Renal cortical epithelial cell (primary cell): ENCODE measurements at regions not wholly inside any gene's neighbourhood (a gene's known extent, or its start where the extent isn't known, plus 50 kb on each side); places are given as distances from the start of the nearest gene placed in this dataset.

Experiments
- DNase-seq: peaks from one replicate; pipeline ENCODE4 v3.0.0-alpha.2; 2011; ENCODE audit warnings: low read depth

- DNase-seq: no peak
Measured at GRCh38 chr5:86879086-86879485, 261.3 kb downstream of the COX7C start.

- DNase-seq: no peak
Measured at GRCh38 chr5:86880344-86880743, 262.6 kb downstream of the COX7C start.

GRCh38 chr5:86880785-86881492, 263.2 kb downstream of the COX7C start:
- DNase-seq: peak; percentile 83

GRCh38 chr5:86881493-86882090, 263.9 kb downstream of the COX7C start:
- no peak for DNase-seq

- DNase-seq: no peak
Measured at GRCh38 chr5:86884608-86885007, 266.9 kb downstream of the COX7C start.

- no peak for DNase-seq
Measured at GRCh38 chr5:86885011-86885410, 267.3 kb downstream of the COX7C start.

- DNase-seq: no peak
Measured at GRCh38 chr5:86885489-86886230, 267.9 kb downstream of the COX7C start.

GRCh38 chr5:86890375-86890774, 272.6 kb downstream of the COX7C start:
- no peak for DNase-seq

GRCh38 chr5:86894056-86894455, 276.3 kb downstream of the COX7C start:
- no peak for DNase-seq

GRCh38 chr5:86896916-86897315, 279.2 kb downstream of the COX7C start:
- DNase-seq: no peak

GRCh38 chr5:86909418-86910295, 291.9 kb downstream of the COX7C start:
- peak; percentile 40 for DNase-seq

GRCh38 chr5:86917117-86917579, 299.4 kb downstream of the COX7C start:
- DNase-seq: peak; percentile 30

- DNase-seq: no peak
Measured at GRCh38 chr5:86918246-86918645, 300.5 kb downstream of the COX7C start.

- no peak for DNase-seq
Measured at GRCh38 chr5:86926033-86926432, 308.3 kb downstream of the COX7C start.

GRCh38 chr5:86929123-86929766, 311.5 kb downstream of the COX7C start:
- no peak for DNase-seq

GRCh38 chr5:86951761-86952160, 315.9 kb upstream of the RASA1 start:
- no peak for DNase-seq

- DNase-seq: no peak
Measured at GRCh38 chr5:86964889-86965288, 302.8 kb upstream of the RASA1 start.

- peak; percentile 73 for DNase-seq
Measured at GRCh38 chr5:86968301-86968753, 299.4 kb upstream of the RASA1 start.

GRCh38 chr5:86970361-86970760, 297.3 kb upstream of the RASA1 start:
- DNase-seq: no peak

GRCh38 chr5:86971034-86971571, 296.6 kb upstream of the RASA1 start:
- peak; percentile 47 for DNase-seq

- peak; percentile 22 for DNase-seq
Measured at GRCh38 chr5:86974955-86975354, 292.7 kb upstream of the RASA1 start.
